ENCODE measurements at regions not wholly inside any gene's neighbourhood (a gene's known extent, or its start where the extent isn't known, plus 50 kb on each side); places are given as distances from the start of the nearest gene placed in this dataset.

- CTCF ChIA-PET = no interaction called here
- no peak for TF ChIP-seq CTCF (conservative IDR thresholded peaks at IDR 0.05; ENCODE audit: low read depth)
- no peak overlapping the region for H3K27ac ChIP-seq
- no peak for DNase-seq (ENCODE audit: low spot score)
- POLR2A ChIA-PET (ENCODE audit: low non-redundant PET) = no interaction called here
These were observed 155.8 kb upstream of the ERBB4 start for GRCh38 chr2:212694398-212694797.

GRCh38 chr2:212692466-212692865, 153.9 kb upstream of the ERBB4 start:
- no peak overlapping the region for H3K27ac ChIP-seq
- CTCF ChIA-PET = interaction anchor here (0.6 kb wide), 1 partner anchor 1395 kb away, joined by 3 read pairs; no protein-coding TSS in a partner anchor
- DNase-seq (ENCODE audit: low spot score) = no peak
- TF ChIP-seq CTCF (conservative IDR thresholded peaks at IDR 0.05; ENCODE audit: low read depth) = no peak
- POLR2A ChIA-PET (ENCODE audit: low non-redundant PET) = no interaction called here

- DNase-seq (ENCODE audit: low spot score) = peak; percentile 39
- peak; percentile 89 for TF ChIP-seq CTCF (conservative IDR thresholded peaks at IDR 0.05; ENCODE audit: low read depth)
- ChIA-PET POLR2A (ENCODE audit: low non-redundant PET) (no interaction called here), CTCF (interaction anchor here (0.6 to 1.1 kb wide), 5 partner anchors 11 to 467 kb away, joined by 3 to 5 read pairs (median 3); no protein-coding TSS in a partner anchor)
- no peak overlapping the region for H3K27ac ChIP-seq
These were observed 147.8 kb upstream of the ERBB4 start for GRCh38 chr2:212686285-212686895.

GRCh38 chr2:212683346-212684097, 144.9 kb upstream of the ERBB4 start:
- no peak for TF ChIP-seq CTCF (conservative IDR thresholded peaks at IDR 0.05; ENCODE audit: low read depth)
- H3K27ac ChIP-seq = no peak overlapping the region
- CTCF ChIA-PET = no interaction called here
- POLR2A ChIA-PET (ENCODE audit: low non-redundant PET) = no interaction called here
- no peak for DNase-seq (ENCODE audit: low spot score)

- DNase-seq (ENCODE audit: low spot score) = no peak
- ChIA-PET POLR2A (ENCODE audit: low non-redundant PET) (no interaction called here), CTCF (no interaction called here)
- no peak for TF ChIP-seq CTCF (conservative IDR thresholded peaks at IDR 0.05; ENCODE audit: low read depth)
- H3K27ac ChIP-seq = no peak overlapping the region
These were observed 144.3 kb upstream of the ERBB4 start for GRCh38 chr2:212682937-212683336.

- no peak for TF ChIP-seq CTCF (conservative IDR thresholded peaks at IDR 0.05; ENCODE audit: low read depth)
- ChIA-PET CTCF (no interaction called here), POLR2A (ENCODE audit: low non-redundant PET) (no interaction called here)
- H3K27ac ChIP-seq = no peak overlapping the region
- no peak for DNase-seq (ENCODE audit: low spot score)
These were observed 138.9 kb upstream of the ERBB4 start for GRCh38 chr2:212677466-212677865.

Measured in RWPE1 (cell line).